ENCODE measurements at regions not wholly inside any gene's neighbourhood (a gene's known extent, or its start where the extent isn't known, plus 50 kb on each side); places are given as distances from the start of the nearest gene placed in this dataset.

- ChIA-PET CTCF (no interaction called here), SMC1A (ENCODE audit: uncharacterized antibody, unreplicated experiment) (no interaction called here), POLR2A (no interaction called here), RAD21 (ENCODE audit: unreplicated experiment) (no interaction called here)
- H3K4me2 ChIP-seq (ENCODE audit: control insufficient read depth, insufficient read depth): peak overlapping the region; percentile 64
- H4K20me1 ChIP-seq (ENCODE audit: control insufficient read depth, insufficient read depth): no peaks in the 10 kb centered on the region
- FAIRE-seq: peak; percentile 81
- intact Hi-C loops (cut with micrococcal nuclease; ENCODE audit: unreplicated experiment) (no loop called here), in situ Hi-C loops (cut with MboI) (no loop called here)
- no peaks in the 10 kb centered on the region for H3K27me3 ChIP-seq (replicated peaks in 1 of 2; ENCODE audit: control insufficient read depth in 2 of 2, insufficient read depth in 2 of 2, low read length in 1 of 2)
- WGBS (ENCODE audit: insufficient coverage, insufficient replicate concordance, low lambda C conversion rate, missing lambda C conversion rate): 18% methylated on average over 5 of the region's 5 CpGs
- peak; percentile 27 for DNase-seq (ENCODE audit: low read depth, low spot score)
- H3K36me3 ChIP-seq (ENCODE audit: control insufficient read depth in 2 of 2, insufficient read depth in 2 of 2, low read length in 1 of 2): no peaks in the 10 kb centered on the region
- TF ChIP-seq PBX3 (IDR thresholded peaks at IDR 0.05; ENCODE audit: insufficient replicate concordance, low read depth, low read length) (peak; percentile 81), ESRRA (IDR thresholded peaks at IDR 0.05; ENCODE audit: low read length) (no peak), PKNOX1 (IDR thresholded peaks at IDR 0.05) (peak; percentile 94), POU2F2 (IDR thresholded peaks at IDR 0.05; ENCODE audit: borderline replicate concordance, low read depth, low read length) (peak; percentile 61; the same call in 1 of the 3 replicates)
- peak overlapping the region; percentile 43 for H3K4me3 ChIP-seq
- H3K79me2 ChIP-seq (ENCODE audit: control insufficient read depth, insufficient read depth, low read length): no peaks in the 10 kb centered on the region
- peaks cover 21% of the 10 kb centered on the region for H3K4me1 ChIP-seq (ENCODE audit: control insufficient read depth, insufficient read depth, low read length)
- ATAC-seq: peak; percentile 79
- H3K9me3 ChIP-seq (replicated peaks; ENCODE audit: control insufficient read depth, insufficient read depth, low read length): no peaks in the 10 kb centered on the region
- H3K9ac ChIP-seq (ENCODE audit: control insufficient read depth, insufficient read depth, low read length): no peak overlapping the region
- no peak overlapping the region for H2AFZ ChIP-seq (ENCODE audit: control insufficient read depth, low read depth, low read length)
- no peak overlapping the region for H3K27ac ChIP-seq (ENCODE audit: control insufficient read depth, insufficient read depth)
- BruUV-seq (replicated peaks): no TSS peak
Observed at GRCh38 chr15:85284497-85284896, 95.9 kb upstream of the AKAP13 start.

All from GM12878 (cell line).